HG02885 (cell line): ENCODE measurements at regions not wholly inside any gene's neighbourhood (a gene's known extent, or its start where the extent isn't known, plus 50 kb on each side); places are given as distances from the start of the nearest gene placed in this dataset.

Experiments used
- ATAC-seq: cut with Tn5 transposase; IDR thresholded peaks from one replicate; pipeline ENCODE4 v1.9.1; 2021; ENCODE audit warnings: mild to moderate bottlenecking; ENCODE audit not compliant: unreplicated experiment, poor library complexity

DNA sequence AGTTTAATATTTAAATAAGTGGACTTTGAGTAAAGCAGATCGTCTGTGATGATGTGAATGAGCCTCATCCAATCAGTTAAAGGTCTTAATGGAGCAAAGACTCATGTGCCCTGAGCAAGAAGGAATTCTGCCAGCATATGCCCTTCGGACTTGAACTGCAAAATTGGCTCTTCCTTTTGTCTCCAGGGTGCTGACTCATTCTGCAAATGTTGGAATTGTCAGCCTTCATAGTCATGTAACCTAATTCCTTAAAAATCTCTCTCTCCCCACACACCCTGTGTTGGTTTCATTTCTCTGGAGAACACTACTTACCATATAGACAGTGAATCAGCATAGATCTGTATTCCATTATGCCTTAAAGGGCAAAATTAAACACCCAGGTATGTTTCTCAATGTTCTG lies 609.8 kb upstream of the GALNTL6 start:
- ATAC-seq, result no peak

DNA sequence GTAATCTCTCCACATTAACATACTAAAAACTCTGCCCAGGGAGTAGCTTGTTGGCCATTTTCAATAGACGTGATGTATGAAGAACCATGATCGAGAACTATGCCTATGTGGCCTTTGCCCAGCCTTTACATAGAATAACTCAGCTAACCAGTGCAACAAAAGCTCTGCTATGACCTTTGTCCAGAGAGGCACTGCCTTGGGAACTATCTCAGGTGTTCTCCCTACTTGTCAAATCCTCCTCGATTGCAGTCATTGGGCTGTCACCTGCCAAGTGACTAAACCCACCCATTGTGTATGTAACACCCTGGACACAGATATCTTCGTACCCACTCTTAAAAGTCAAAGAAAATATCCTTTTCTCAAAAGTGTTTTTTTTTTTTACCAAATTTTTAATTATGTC lies 610.3 kb upstream of the GALNTL6 start:
- no peak for ATAC-seq

GRCh38 chr4:171186700-171187099 lies 626.5 kb upstream of the GALNTL6 start:
- ATAC-seq, result no peak

GRCh38 chr4:171181090-171181489 lies 632.1 kb upstream of the GALNTL6 start:
- ATAC-seq, result no peak

DNA sequence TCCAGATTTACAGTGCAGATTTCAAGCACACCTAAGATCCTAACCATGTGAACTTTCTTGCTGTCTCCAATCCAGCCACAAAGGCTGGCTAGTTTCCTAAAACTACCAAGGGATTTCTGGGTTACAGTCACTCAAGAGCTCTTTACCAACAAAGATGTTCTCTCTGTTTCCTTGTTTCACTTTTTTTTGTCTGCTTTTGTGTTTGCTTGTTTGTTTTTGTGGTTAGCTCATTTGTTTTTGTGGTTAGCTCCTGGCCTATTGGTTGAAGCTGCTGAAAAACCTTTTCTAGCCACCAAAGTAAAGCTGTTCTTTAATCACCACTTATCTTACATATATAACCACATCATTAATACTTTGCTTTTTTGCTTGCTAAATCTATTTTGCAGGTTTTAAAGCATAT lies 642.5 kb upstream of the GALNTL6 start:
- ATAC-seq, result no peak

DNA sequence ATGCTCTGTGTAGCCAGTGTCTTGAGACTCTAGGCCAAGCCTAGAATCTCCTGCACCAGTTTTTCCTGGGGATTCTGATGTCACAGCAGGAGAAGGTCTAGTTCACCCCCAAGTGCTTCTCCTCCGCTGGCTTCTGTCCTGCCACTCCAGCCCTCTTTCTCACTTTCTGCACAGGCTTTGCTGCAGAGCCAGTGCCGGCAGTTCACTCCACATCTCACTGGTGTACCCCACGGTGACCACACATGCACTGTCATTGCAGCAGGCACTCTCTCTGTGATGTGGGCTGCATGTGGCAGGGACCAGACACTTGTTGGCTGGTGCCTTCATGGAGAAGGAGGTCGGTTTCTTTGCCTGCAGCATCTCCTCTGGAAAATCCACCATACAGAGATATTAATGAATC lies 643.8 kb upstream of the GALNTL6 start:
- no peak for ATAC-seq

- ATAC-seq, result no peak
Observed at GRCh38 chr4:171162478-171162877, 650.7 kb upstream of the GALNTL6 start.

GRCh38 chr4:171157462-171158082 lies 655.6 kb upstream of the GALNTL6 start:
- ATAC-seq, result no peak

DNA sequence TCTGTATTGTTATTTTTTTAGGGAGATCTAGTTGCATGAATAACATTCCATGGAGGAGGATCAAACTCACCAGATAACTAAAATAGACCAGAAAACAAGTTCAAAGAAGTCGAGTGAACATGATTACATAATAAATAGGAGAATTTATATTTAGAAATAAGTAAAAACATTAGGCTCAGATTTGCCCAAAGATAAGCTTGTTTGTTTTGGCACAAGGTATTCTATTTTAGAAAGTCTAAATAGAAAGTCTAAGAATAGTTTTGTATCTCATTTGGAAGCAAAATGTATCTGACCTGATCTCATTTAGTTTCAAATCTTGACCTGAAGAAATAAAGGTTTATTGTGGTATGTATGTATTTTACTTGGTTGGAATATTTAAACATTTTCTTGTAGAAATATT lies 670.6 kb upstream of the GALNTL6 start:
- ATAC-seq, result no peak

DNA sequence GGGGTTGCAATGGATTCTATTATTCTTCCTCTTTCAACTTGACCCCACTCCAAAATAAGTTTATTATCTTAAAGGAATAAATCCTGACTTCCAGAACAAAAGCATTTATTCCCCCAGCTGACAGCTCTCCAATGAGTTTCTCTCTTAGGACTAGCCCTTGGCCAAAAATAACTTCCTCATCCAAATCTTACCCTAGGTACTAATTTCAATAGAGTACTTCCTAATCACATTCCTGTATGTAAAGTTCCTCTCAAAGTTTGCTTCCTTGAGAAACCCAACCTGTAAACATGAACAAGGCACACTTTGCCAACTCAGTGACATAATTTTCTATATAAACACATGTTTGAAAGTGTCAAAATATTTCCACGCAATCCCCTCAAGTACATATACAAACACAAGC lies 671.2 kb upstream of the GALNTL6 start:
- ATAC-seq, result no peak

DNA sequence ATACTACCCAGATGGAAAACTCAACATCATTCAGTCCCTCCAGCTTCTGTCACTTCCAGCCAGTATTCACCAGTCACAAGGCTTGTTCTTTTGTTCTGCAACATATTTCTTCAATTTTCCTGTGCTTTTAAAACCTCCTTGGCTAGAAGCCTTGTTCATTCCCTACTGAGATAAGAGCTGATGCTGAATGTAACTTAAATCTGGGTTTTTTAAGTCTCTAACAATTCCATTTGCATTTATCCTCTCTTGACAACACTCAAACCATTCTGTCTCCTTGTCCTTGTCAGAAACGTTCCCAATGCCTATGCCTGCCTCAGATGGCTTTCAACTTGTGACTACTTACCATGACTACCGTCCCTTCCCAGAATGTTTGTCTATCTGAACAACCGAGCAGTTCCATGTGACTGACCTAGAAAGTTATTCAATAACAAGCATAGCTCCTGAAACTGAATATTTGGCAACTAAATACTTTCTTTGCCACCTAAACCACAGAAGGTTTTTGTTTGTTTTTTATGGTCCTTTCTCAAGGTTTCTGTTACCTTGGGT lies 682.9 kb upstream of the GALNTL6 start:
- ATAC-seq, result no peak

DNA sequence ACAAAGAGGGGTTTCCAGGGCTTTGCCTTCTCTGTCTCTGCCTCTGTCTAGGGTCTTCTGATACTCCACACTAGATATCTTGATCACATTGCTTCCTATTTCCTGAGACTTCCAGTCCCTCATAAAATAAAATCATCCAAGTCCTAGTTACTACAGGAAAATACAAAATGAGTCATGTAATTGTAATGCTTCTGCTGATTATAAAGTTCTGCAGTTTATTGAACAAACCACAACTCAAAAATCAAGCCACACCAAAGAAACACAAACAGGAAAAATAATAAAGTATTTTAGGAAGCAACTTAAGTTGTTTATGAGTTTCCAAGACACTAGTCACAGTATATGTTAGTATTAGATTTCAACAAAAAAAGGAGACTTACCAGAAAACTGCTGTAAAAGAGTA lies 695.1 kb upstream of the GALNTL6 start:
- ATAC-seq, result no peak

GRCh38 chr4:171117457-171117856 lies 695.7 kb upstream of the GALNTL6 start:
- ATAC-seq, result no peak

GRCh38 chr4:171101845-171102244 lies 711.4 kb upstream of the GALNTL6 start:
- no peak for ATAC-seq

- ATAC-seq, result no peak
Observed at GRCh38 chr4:171087089-171087488, 726.1 kb upstream of the GALNTL6 start.

DNA sequence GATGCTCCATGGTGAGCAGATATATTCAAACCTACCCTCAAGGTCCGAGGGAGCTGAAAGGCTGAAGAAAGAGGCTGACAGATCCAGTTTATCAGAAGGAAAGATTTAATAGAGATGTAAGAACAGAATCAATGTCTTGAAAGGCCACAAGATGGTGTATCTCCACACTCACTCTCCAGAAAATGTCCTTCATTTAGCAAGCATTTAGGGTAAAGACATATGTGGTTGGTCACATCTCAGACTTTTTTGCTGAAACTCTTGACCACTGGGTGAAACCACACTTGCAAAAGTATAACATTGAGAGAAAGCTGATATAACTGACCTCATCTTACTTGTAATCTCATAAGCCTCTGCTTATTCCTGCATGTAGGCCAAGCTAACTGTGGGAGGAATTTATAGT lies 745.8 kb upstream of the GALNTL6 start:
- ATAC-seq, result peak; percentile 37

DNA sequence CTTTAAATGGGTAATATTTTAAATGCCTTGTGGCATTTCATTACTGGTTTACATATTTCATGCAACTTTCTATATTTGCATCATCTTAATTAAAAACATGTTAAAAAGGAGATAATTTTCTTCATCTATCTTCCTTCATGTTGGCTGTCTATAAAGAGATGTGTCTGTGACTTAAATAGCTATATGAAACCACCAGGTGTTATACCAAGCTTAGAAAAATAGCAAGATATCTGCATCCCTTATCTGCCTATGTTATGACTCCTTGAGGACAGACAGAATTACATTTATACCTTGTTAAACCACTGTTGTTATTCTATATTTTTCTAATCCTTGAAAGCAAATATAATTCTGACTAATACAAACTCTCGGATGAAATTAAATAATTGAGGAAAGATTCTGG lies 763.8 kb upstream of the GALNTL6 start:
- ATAC-seq, result no peak

DNA sequence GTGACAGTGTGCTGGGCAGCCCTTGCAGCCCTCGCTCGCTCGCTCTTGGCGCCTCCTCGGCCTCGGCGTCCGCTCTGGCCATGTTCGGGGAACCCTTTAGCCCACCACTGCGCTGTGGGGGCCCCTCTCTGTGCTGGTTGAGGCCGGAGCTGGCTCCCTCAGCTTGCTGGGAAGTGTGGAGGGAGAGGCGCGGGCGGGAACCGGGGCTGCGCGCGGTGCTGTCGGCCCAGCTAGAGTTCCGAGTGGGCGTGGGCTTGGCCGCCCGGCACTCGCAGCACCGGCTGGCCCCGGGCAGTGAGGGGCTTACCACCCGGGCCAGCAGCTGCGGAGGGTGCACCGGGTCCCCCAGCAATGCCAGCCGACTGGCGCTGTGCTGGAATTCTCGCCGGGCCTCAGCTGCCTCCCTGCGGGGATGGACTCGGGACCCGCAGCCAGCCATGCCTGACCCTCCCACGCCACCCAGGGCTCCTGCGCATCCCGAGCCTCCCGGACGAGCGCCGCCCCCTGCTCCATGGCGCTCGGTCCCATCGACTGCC lies 770.1 kb upstream of the GALNTL6 start:
- ATAC-seq, result no peak

DNA sequence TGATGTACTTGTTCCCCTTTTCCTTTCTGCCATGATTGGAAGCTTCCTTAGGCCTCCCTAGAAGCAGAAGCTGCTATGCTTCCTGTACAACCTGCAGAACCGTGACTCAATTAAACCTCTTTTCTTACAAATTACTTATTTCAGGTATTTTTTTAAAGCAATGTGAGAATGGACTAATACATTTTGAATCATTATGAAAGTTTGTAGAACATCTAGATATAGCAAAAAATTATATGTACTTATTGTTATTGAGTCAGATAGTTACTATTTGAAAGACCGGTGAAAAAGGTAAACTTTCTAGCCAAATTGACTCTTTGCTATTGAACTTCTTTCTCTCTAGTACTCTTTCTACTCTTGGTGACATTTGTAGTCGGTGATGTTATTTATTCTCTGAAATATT lies 777.3 kb upstream of the GALNTL6 start:
- no peak for ATAC-seq

DNA sequence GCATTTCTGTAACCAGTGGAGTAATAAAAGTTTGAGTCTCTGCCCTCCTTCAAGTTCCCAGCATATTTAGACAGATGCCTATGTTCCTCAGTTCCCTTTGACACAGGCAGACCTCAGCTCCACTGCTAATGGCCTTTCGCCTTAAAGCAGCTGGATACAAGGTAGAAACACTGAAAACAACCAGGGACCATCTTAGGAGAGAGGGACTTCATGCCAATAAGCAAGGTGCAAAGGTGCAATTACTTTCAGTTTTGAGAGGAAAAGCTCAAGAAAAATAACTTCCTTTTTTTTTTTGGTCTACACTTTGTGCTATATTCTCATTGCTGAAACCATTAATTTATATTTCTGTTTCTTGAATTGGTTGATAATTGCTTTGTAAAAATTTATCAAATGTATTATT lies 781.9 kb upstream of the GALNTL6 start:
- ATAC-seq, result no peak

DNA sequence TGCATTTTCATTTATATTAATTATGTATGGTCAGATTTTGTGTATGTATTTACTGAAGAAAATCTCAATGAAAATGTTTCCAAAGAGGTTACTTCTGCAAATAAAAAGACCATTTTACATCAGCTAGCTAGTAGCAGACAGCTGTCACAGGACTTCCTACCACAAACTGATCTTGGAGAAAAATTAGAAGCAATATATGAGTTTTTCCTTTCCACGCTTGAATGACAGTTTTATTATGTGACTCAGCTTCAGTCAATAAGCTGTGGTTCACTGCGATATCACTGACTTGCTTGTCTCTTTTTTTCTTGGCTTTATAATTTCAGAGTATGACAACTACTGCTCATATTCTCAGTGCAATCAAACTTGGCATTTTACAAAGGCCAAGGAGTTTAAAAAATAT lies 787.4 kb upstream of the GALNTL6 start:
- peak; percentile 43 for ATAC-seq

GRCh38 chr4:171025343-171025742 lies 787.9 kb upstream of the GALNTL6 start:
- no peak for ATAC-seq
